HepG2 (cell line): ENCODE measurements at regions not wholly inside any gene's neighbourhood (a gene's known extent, or its start where the extent isn't known, plus 50 kb on each side); places are given as distances from the start of the nearest gene placed in this dataset.

Source experiments
- CREM ChIP-seq, 2 experiments: sonication (generic) in 1 of 2; formaldehyde crosslinking in 1 of 2; IDR thresholded peaks; 2 replicates each; pipeline versions ENCODE4 v1.4.0 to v1.6.1; 2016 to 2020; ENCODE audit warnings: antibody characterized with exemption in 1 of 2, mild to moderate bottlenecking in 1 of 2, missing genetic modification reagents in 1 of 2
- ETV5 ChIP-seq: IDR thresholded peaks from 2 replicates; pipeline ENCODE4 v1.6.1; 2018; ENCODE audit warnings: missing biosample characterization, missing genetic modification reagents, inconsistent platforms, borderline replicate concordance
- FLYWCH1 ChIP-seq: sonication (generic); formaldehyde crosslinking; IDR thresholded peaks from 2 replicates; pipeline ENCODE4 v1.8.1; 2023; ENCODE audit warnings: mild to moderate bottlenecking, missing genetic modification reagents
- NR1H2 ChIP-seq: sonication (generic); formaldehyde crosslinking; IDR thresholded peaks from 2 replicates; pipeline ENCODE4 v1.8.1; 2022; ENCODE audit warnings: low read depth, missing genetic modification reagents, borderline replicate concordance
- POLR2G ChIP-seq: fragments of 200-400 bp; formaldehyde crosslinking; IDR thresholded peaks from 2 replicates; pipeline ENCODE4 v1.6.1; 2018; ENCODE audit warnings: mild to moderate bottlenecking, low read depth, low read length, moderate library complexity
- RARA ChIP-seq: IDR thresholded peaks from 2 replicates; pipeline ENCODE4 v1.6.1; 2016; ENCODE audit warnings: missing genetic modification reagents, missing compliant biosample characterization
- SMAD9 ChIP-seq: sonication (generic); formaldehyde crosslinking; IDR thresholded peaks from 2 replicates; pipeline ENCODE4 v1.5.1; 2020; ENCODE audit warnings: mild to moderate bottlenecking, missing genetic modification reagents
- SRF ChIP-seq: IDR thresholded peaks from 2 replicates; pipeline ENCODE4 v1.6.1; 2011; ENCODE audit warnings: mild to moderate bottlenecking, low read depth, low read length, moderate library complexity
- SYNCRIP ChIP-seq: fragments of 200-400 bp; formaldehyde crosslinking; IDR thresholded peaks from 2 replicates; pipeline ENCODE4 v1.6.1; 2018; ENCODE audit warnings: mild to moderate bottlenecking, low read depth, low read length; ENCODE audit not compliant: insufficient read depth
- ZEB1 ChIP-seq: IDR thresholded peaks from 2 replicates; pipeline ENCODE4 v1.6.1; 2012; ENCODE audit warnings: mild to moderate bottlenecking, low read depth, inconsistent platforms; ENCODE audit not compliant: insufficient replicate concordance
- ZNF317 ChIP-seq: sonication (generic); formaldehyde crosslinking; IDR thresholded peaks from 2 replicates; pipeline ENCODE4 v1.5.0; 2020; ENCODE audit warnings: mild to moderate bottlenecking, missing genetic modification reagents
- ZNF674 ChIP-seq: sonication (generic); formaldehyde crosslinking; IDR thresholded peaks from 2 replicates; pipeline ENCODE4 v1.5.0; 2020; ENCODE audit warnings: low read depth, mild to moderate bottlenecking, missing genetic modification reagents
- TF ChIP-seq, protein P1 (sequence below): sonication (generic); formaldehyde crosslinking; conservative IDR thresholded peaks from 2 replicates; pipeline ENCODE4 v1.4.0; 2020; ENCODE audit warnings: missing genetic modification reagents
- TF ChIP-seq, protein P2 (sequence below): sonication (generic); formaldehyde crosslinking; IDR thresholded peaks from 2 replicates; pipeline ENCODE4 v1.4.0; 2020; ENCODE audit warnings: missing genetic modification reagents
- TF ChIP-seq, protein P3 (sequence below), 2 experiments: sonication (generic) in 1 of 2; formaldehyde crosslinking in 1 of 2; IDR thresholded peaks; 2 replicates each; pipeline versions ENCODE4 v1.5.1 to v1.6.1; 2011 to 2020; ENCODE audit warnings: borderline replicate concordance in 1 of 2, low read depth in 1 of 2, low read length in 1 of 2, mild to moderate bottlenecking in 1 of 2, missing genetic modification reagents in 1 of 2, moderate library complexity in 1 of 2
- TF ChIP-seq, protein P4 (sequence below): sonication (generic); formaldehyde crosslinking; IDR thresholded peaks from 2 replicates; pipeline ENCODE4; 2020; ENCODE audit warnings: missing genetic modification reagents, mild to moderate bottlenecking, borderline replicate concordance

DNA sequence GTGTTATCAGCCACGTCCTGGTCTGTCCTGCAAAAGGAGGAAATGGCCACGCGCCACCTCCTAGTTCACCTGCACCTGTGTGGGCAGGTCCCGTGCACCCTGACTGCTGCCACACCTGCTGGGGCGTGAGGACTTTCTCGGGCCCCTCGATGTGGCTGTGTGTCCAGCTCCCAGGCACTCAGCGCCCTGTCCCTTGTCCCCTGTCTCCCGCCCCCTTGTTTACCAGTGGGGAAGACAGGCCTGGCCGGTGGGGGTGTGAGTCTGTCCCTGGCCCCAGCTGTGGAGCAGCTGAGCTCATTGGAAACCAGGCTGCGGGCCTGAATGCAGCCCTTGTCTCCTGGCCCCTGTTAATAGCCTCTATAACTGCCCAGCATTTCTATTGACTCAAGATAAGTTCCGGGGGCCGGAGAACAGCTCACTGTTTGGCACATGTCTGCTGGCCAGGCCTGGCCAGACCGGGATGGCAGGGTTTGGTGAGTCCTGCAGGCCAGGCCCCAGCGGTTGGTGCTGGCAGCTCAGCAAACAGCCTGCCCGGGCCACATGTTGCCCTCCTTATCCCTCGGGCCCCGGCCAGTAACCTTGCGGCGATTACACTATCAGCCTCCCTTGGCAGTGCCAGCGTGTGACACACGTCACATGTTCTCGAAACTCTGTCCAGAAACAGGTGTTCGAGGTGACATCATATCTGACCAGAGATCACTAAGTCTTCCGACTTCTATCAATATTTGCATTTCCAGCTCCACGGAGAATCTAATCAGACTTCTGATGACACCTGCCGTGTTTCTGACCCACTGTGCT, 52.1 kb downstream of the FOXL3 start (continued):
- TF ChIP-seq POLR2G (0 out of 2 replicates have a peak, but pooled peaks have one; percentile 35), NR1H2 (CRISPR knock-in tag) (no peak), ETV5 (CRISPR knock-in tag) (peak; percentile 74; the same call in 1 of the 2 replicates), CREM (IDR thresholded peaks at IDR 0.05) (peak; percentile 60), CREM (CRISPR knock-in tag; IDR thresholded peaks at IDR 0.05) (no peak), FLYWCH1 (CRISPR knock-in tag) (no peak), ZEB1 (peak; percentile 69), SYNCRIP (no peak), ZNF317 (CRISPR knock-in tag) (peak; percentile 73), SMAD9 (CRISPR knock-in tag) (no peak), ZNF674 (CRISPR knock-in tag) (no peak), SRF (no peak), RARA (CRISPR knock-in tag) (peak; percentile 54; the same call in 1 of the 2 replicates)
- TF ChIP-seq, protein P1, sequence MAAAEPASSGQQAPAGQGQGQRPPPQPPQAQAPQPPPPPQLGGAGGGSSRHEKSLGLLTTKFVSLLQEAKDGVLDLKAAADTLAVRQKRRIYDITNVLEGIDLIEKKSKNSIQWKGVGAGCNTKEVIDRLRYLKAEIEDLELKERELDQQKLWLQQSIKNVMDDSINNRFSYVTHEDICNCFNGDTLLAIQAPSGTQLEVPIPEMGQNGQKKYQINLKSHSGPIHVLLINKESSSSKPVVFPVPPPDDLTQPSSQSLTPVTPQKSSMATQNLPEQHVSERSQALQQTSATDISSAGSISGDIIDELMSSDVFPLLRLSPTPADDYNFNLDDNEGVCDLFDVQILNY (CRISPR knock-in tag): no peak
- TF ChIP-seq, protein P2, sequence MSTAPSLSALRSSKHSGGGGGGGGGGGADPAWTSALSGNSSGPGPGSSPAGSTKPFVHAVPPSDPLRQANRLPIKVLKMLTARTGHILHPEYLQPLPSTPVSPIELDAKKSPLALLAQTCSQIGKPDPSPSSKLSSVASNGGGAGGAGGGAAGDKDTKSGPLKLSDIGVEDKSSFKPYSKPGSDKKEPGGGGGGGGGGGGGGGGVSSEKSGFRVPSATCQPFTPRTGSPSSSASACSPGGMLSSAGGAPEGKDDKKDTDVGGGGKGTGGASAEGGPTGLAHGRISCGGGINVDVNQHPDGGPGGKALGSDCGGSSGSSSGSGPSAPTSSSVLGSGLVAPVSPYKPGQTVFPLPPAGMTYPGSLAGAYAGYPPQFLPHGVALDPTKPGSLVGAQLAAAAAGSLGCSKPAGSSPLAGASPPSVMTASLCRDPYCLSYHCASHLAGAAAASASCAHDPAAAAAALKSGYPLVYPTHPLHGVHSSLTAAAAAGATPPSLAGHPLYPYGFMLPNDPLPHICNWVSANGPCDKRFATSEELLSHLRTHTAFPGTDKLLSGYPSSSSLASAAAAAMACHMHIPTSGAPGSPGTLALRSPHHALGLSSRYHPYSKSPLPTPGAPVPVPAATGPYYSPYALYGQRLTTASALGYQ (CRISPR knock-in tag): 0 out of 2 replicates have a peak, but pooled peaks have one; percentile 75
- TF ChIP-seq, protein P3, sequence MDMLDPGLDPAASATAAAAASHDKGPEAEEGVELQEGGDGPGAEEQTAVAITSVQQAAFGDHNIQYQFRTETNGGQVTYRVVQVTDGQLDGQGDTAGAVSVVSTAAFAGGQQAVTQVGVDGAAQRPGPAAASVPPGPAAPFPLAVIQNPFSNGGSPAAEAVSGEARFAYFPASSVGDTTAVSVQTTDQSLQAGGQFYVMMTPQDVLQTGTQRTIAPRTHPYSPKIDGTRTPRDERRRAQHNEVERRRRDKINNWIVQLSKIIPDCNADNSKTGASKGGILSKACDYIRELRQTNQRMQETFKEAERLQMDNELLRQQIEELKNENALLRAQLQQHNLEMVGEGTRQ (IDR thresholded peaks at IDR 0.05; ENCODE audit: low read depth, low read length): no peak
- TF ChIP-seq, protein P3 (CRISPR knock-in tag; IDR thresholded peaks at IDR 0.05; ENCODE audit: borderline replicate concordance): no peak
- TF ChIP-seq, protein P4, sequence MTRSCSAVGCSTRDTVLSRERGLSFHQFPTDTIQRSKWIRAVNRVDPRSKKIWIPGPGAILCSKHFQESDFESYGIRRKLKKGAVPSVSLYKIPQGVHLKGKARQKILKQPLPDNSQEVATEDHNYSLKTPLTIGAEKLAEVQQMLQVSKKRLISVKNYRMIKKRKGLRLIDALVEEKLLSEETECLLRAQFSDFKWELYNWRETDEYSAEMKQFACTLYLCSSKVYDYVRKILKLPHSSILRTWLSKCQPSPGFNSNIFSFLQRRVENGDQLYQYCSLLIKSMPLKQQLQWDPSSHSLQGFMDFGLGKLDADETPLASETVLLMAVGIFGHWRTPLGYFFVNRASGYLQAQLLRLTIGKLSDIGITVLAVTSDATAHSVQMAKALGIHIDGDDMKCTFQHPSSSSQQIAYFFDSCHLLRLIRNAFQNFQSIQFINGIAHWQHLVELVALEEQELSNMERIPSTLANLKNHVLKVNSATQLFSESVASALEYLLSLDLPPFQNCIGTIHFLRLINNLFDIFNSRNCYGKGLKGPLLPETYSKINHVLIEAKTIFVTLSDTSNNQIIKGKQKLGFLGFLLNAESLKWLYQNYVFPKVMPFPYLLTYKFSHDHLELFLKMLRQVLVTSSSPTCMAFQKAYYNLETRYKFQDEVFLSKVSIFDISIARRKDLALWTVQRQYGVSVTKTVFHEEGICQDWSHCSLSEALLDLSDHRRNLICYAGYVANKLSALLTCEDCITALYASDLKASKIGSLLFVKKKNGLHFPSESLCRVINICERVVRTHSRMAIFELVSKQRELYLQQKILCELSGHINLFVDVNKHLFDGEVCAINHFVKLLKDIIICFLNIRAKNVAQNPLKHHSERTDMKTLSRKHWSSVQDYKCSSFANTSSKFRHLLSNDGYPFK (CRISPR knock-in tag): no peak
- TF ChIP-seq, all 625 proteins: peak for 174
